ENCODE measurements at regions not wholly inside any gene's neighbourhood (a gene's known extent, or its start where the extent isn't known, plus 50 kb on each side); places are given as distances from the start of the nearest gene placed in this dataset.

DNA sequence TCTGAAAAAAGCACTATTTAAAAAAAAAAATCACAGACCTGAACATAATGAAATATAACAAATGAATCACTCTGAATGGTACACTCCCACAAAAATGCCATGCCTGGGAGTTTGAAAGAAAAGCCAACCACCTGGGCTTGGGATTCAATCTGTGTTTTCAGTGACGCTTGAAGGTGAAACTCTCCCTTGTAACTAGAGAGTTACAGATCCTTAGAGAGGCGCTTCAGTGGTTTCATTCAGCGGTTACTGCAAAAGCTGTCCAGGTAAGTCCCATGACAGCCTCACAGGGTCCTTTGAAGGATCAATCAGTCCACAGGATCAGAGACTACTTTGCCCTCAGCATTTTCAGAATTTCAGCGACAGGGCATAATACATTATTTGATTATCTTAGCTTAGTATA lies 627.3 kb downstream of the IRS1 start (continued):
- TF ChIP-seq, protein P1, sequence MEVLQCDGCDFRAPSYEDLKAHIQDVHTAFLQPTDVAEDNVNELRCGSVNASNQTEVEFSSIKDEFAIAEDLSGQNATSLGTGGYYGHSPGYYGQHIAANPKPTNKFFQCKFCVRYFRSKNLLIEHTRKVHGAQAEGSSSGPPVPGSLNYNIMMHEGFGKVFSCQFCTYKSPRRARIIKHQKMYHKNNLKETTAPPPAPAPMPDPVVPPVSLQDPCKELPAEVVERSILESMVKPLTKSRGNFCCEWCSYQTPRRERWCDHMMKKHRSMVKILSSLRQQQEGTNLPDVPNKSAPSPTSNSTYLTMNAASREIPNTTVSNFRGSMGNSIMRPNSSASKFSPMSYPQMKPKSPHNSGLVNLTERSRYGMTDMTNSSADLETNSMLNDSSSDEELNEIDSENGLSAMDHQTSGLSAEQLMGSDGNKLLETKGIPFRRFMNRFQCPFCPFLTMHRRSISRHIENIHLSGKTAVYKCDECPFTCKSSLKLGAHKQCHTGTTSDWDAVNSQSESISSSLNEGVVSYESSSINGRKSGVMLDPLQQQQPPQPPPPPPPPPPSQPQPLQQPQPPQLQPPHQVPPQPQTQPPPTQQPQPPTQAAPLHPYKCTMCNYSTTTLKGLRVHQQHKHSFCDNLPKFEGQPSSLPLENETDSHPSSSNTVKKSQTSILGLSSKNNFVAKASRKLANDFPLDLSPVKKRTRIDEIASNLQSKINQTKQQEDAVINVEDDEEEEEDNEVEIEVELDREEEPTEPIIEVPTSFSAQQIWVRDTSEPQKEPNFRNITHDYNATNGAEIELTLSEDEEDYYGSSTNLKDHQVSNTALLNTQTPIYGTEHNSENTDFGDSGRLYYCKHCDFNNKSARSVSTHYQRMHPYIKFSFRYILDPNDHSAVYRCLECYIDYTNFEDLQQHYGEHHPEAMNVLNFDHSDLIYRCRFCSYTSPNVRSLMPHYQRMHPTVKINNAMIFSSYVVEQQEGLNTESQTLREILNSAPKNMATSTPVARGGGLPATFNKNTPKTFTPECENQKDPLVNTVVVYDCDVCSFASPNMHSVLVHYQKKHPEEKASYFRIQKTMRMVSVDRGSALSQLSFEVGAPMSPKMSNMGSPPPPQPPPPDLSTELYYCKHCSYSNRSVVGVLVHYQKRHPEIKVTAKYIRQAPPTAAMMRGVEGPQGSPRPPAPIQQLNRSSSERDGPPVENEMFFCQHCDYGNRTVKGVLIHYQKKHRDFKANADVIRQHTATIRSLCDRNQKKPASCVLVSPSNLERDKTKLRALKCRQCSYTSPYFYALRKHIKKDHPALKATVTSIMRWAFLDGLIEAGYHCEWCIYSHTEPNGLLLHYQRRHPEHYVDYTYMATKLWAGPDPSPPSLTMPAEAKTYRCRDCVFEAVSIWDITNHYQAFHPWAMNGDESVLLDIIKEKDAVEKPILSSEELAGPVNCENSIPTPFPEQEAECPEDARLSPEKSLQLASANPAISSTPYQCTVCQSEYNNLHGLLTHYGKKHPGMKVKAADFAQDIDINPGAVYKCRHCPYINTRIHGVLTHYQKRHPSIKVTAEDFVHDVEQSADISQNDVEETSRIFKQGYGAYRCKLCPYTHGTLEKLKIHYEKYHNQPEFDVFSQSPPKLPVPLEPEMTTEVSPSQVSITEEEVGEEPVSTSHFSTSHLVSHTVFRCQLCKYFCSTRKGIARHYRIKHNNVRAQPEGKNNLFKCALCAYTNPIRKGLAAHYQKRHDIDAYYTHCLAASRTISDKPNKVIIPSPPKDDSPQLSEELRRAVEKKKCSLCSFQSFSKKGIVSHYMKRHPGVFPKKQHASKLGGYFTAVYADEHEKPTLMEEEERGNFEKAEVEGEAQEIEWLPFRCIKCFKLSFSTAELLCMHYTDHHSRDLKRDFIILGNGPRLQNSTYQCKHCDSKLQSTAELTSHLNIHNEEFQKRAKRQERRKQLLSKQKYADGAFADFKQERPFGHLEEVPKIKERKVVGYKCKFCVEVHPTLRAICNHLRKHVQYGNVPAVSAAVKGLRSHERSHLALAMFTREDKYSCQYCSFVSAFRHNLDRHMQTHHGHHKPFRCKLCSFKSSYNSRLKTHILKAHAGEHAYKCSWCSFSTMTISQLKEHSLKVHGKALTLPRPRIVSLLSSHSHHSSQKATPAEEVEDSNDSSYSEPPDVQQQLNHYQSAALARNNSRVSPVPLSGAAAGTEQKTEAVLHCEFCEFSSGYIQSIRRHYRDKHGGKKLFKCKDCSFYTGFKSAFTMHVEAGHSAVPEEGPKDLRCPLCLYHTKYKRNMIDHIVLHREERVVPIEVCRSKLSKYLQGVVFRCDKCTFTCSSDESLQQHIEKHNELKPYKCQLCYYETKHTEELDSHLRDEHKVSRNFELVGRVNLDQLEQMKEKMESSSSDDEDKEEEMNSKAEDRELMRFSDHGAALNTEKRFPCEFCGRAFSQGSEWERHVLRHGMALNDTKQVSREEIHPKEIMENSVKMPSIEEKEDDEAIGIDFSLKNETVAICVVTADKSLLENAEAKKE (CRISPR knock-in tag; IDR thresholded peaks at IDR 0.05), result no peak
- TF ChIP-seq JUNB (IDR thresholded peaks at IDR 0.05; ENCODE audit: unreplicated experiment), result no peak
- TF ChIP-seq STAT1 (IDR thresholded peaks at IDR 0.05; ENCODE audit: unreplicated experiment), result no peak
- TF ChIP-seq, protein P2, sequence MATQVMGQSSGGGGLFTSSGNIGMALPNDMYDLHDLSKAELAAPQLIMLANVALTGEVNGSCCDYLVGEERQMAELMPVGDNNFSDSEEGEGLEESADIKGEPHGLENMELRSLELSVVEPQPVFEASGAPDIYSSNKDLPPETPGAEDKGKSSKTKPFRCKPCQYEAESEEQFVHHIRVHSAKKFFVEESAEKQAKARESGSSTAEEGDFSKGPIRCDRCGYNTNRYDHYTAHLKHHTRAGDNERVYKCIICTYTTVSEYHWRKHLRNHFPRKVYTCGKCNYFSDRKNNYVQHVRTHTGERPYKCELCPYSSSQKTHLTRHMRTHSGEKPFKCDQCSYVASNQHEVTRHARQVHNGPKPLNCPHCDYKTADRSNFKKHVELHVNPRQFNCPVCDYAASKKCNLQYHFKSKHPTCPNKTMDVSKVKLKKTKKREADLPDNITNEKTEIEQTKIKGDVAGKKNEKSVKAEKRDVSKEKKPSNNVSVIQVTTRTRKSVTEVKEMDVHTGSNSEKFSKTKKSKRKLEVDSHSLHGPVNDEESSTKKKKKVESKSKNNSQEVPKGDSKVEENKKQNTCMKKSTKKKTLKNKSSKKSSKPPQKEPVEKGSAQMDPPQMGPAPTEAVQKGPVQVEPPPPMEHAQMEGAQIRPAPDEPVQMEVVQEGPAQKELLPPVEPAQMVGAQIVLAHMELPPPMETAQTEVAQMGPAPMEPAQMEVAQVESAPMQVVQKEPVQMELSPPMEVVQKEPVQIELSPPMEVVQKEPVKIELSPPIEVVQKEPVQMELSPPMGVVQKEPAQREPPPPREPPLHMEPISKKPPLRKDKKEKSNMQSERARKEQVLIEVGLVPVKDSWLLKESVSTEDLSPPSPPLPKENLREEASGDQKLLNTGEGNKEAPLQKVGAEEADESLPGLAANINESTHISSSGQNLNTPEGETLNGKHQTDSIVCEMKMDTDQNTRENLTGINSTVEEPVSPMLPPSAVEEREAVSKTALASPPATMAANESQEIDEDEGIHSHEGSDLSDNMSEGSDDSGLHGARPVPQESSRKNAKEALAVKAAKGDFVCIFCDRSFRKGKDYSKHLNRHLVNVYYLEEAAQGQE (IDR thresholded peaks at IDR 0.05; ENCODE audit: unreplicated experiment), result no peak

DNA sequence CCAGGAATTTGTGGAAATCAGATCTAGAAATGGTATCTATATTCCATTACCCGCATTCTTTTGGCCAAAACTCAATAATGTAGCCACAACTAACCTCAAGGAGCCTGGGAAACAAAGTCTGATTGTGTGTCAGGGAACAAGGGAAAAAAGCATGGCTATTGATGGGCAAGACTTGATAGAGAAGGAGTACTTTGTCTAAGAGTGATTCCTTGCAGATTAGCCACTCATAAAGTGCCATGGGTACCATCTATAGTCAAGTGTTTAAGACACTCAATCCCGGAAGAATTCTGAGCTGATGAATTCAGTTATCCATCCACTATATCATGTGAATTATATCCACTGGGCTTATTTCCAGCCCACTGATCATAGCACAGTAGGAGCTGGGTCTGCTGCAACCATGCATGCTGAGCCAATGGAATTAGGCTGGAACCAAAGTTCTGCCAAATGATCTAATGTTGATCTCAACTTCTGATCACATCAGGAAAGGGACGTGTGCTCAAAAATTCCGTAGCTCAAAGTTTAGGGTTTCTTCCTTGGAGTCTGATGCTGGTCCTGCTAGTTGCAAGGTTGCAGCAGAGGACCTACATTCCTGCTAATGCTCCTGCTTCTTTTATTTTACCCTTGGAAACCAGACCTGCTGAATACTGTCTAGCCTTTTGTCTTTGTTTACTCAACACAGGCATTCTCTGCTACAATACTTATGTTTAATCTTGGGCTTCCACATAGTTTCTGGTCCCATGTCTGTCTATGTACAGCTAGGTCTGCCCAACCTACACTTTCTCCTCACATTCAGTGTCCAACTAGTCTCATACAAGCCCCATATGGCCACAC lies 629.7 kb downstream of the IRS1 start:
- TF ChIP-seq ZNF114 (CRISPR knock-in tag; IDR thresholded peaks at IDR 0.05), result no peak
- no peaks in the 10 kb centered on the region for H3K9me2 ChIP-seq (ENCODE audit: insufficient read depth)

More for the DNA sequence above, 629.7 kb downstream of the IRS1 start:
- no peaks in the 10 kb centered on the region for H4K20me1 ChIP-seq (replicated peaks; ENCODE audit: insufficient read depth)
- no peak overlapping the region for H3K27ac Mint-ChIP-seq
- ATAC-seq (no peak), DNase-seq (ENCODE audit: low spot score) (no peak)
- H3K4me3 Mint-ChIP-seq, result no peak overlapping the region
- no peak overlapping the region for H3K4me3 ChIP-seq
- peaks cover 6% of the 10 kb centered on the region; the same call in 2 of the 3 replicates for H3K4me1 Mint-ChIP-seq
- H3K4me1 ChIP-seq (ENCODE audit: insufficient read depth), result peaks cover 8% of the 10 kb centered on the region; the same call in 1 of the 2 replicates
- H3K27me3 Mint-ChIP-seq (ENCODE audit: insufficient read depth, low read depth, poor library complexity), result no peaks in the 10 kb centered on the region
- H3K9me3 Mint-ChIP-seq, result no peaks in the 10 kb centered on the region
- no peaks in the 10 kb centered on the region for H3K36me3 ChIP-seq (ENCODE audit: insufficient read depth)
- H3K27ac ChIP-seq (ENCODE audit: low read depth), result no peak overlapping the region
- H3K27me3 ChIP-seq (ENCODE audit: insufficient read depth), result no peaks in the 10 kb centered on the region
- H3K79me2 ChIP-seq (replicated peaks; ENCODE audit: insufficient read depth), result no peaks in the 10 kb centered on the region
- no peak overlapping the region for H2AFZ ChIP-seq
- H3K4me2 ChIP-seq, result no peak overlapping the region
- no peaks in the 10 kb centered on the region for H3F3A ChIP-seq (replicated peaks; ENCODE audit: low read depth)
- no peaks in the 10 kb centered on the region for H3K36me3 Mint-ChIP-seq (ENCODE audit: low read depth)
